Activated CD4-positive, alpha-beta memory T cell treated with anti-CD3 and anti-CD28 coated beads, Interleukin-2, amount 10 ng/mL, durations not matched to agents 7 days and 5 days (primary cell): ENCODE measurements at regions not wholly inside any gene's neighbourhood (a gene's known extent, or its start where the extent isn't known, plus 50 kb on each side); places are given as distances from the start of the nearest gene placed in this dataset.

Source experiments
- CTCF ChIA-PET: fragments of 350-600 bp; sonication (Branson Sonifier 250); formaldehyde crosslinking; loops from one replicate; lab custom pipeline; 2021; ENCODE audit warnings: antibody characterized with exemption, inconsistent platforms; lab: Charles Lee
- POLR2A ChIA-PET: fragments of 350-600 bp; sonication (Branson Sonifier 250); formaldehyde crosslinking; loops from one replicate; lab custom pipeline; 2021; ENCODE audit warnings: antibody characterized with exemption; lab: Charles Lee
- DNase-seq: peaks from one replicate; pipeline ENCODE4 v3.0.0-alpha.2; 2020
- H3K27ac Mint-ChIP-seq: one replicate; pipeline ENCODE4 v1.8.0; 2021; ENCODE audit warnings: mild to moderate bottlenecking, mixed read lengths
- H3K27me3 Mint-ChIP-seq: one replicate; pipeline ENCODE4 v1.8.0; 2021; ENCODE audit warnings: mixed read lengths
- H3K36me3 Mint-ChIP-seq: one replicate; pipeline ENCODE4 v1.8.0; 2021; ENCODE audit warnings: low read depth, mixed read lengths
- H3K4me1 Mint-ChIP-seq: one replicate; pipeline ENCODE4 v1.8.0; 2021; ENCODE audit warnings: mixed read lengths
- H3K4me3 Mint-ChIP-seq: one replicate; pipeline ENCODE4 v1.8.0; 2021; ENCODE audit warnings: mild to moderate bottlenecking, mixed read lengths
- H3K9me3 Mint-ChIP-seq: one replicate; pipeline ENCODE4 v1.8.0; 2021; ENCODE audit warnings: mixed read lengths

- POLR2A ChIA-PET = no interaction called here
- H3K9me3 Mint-ChIP-seq = peaks cover 7% of the 10 kb centered on the region
- H3K27ac Mint-ChIP-seq = no peak overlapping the region
- no peak for DNase-seq
- H3K4me1 Mint-ChIP-seq = no peaks in the 10 kb centered on the region
- H3K36me3 Mint-ChIP-seq = no peaks in the 10 kb centered on the region
- CTCF ChIA-PET = no interaction called here
- H3K27me3 Mint-ChIP-seq = no peaks in the 10 kb centered on the region
- H3K4me3 Mint-ChIP-seq = no peak overlapping the region
Measured at GRCh38 chr7:132072873-132073272, 503.4 kb downstream of the PLXNA4 start.

GRCh38 chr7:132072165-132072564 lies 504.1 kb downstream of the PLXNA4 start:
- Mint-ChIP-seq H3K36me3 (no peaks in the 10 kb centered on the region), H3K27ac (no peak overlapping the region), H3K4me3 (no peak overlapping the region), H3K9me3 (peaks cover 7% of the 10 kb centered on the region), H3K4me1 (no peaks in the 10 kb centered on the region), H3K27me3 (no peaks in the 10 kb centered on the region)
- DNase-seq = no peak
- ChIA-PET CTCF (no interaction called here), POLR2A (no interaction called here)

GRCh38 chr7:132069306-132069705 lies 507.0 kb downstream of the PLXNA4 start:
- POLR2A ChIA-PET = no interaction called here
- H3K4me3 Mint-ChIP-seq = no peak overlapping the region
- CTCF ChIA-PET = interaction anchor here (0.9 kb wide), 1 partner anchor 25 kb away, joined by 3 read pairs; no protein-coding TSS in a partner anchor
- H3K4me1 Mint-ChIP-seq = peaks cover 7% of the 10 kb centered on the region
- no peaks in the 10 kb centered on the region for H3K27me3 Mint-ChIP-seq
- H3K9me3 Mint-ChIP-seq = peaks cover 3% of the 10 kb centered on the region
- DNase-seq = no peak
- H3K27ac Mint-ChIP-seq = no peak overlapping the region
- H3K36me3 Mint-ChIP-seq = no peaks in the 10 kb centered on the region

GRCh38 chr7:132066761-132067171 lies 509.5 kb downstream of the PLXNA4 start:
- Mint-ChIP-seq H3K4me3 (no peak overlapping the region), H3K27ac (no peak overlapping the region), H3K4me1 (peaks cover 7% of the 10 kb centered on the region), H3K27me3 (no peaks in the 10 kb centered on the region), H3K36me3 (no peaks in the 10 kb centered on the region), H3K9me3 (no peaks in the 10 kb centered on the region)
- ChIA-PET CTCF (no interaction called here), POLR2A (no interaction called here)
- DNase-seq = no peak

GRCh38 chr7:132065989-132066603 lies 509.7 kb upstream of the PODXL start:
- DNase-seq = no peak
- peaks cover 7% of the 10 kb centered on the region for H3K4me1 Mint-ChIP-seq
- no peak overlapping the region for H3K4me3 Mint-ChIP-seq
- H3K36me3 Mint-ChIP-seq = no peaks in the 10 kb centered on the region
- CTCF ChIA-PET = interaction anchor here (0.6 kb wide), 1 partner anchor 520 kb away, joined by 5 read pairs; no protein-coding TSS in a partner anchor
- no peaks in the 10 kb centered on the region for H3K27me3 Mint-ChIP-seq
- H3K27ac Mint-ChIP-seq = no peak overlapping the region
- POLR2A ChIA-PET = no interaction called here
- H3K9me3 Mint-ChIP-seq = no peaks in the 10 kb centered on the region

GRCh38 chr7:132065193-132065988 lies 509.0 kb upstream of the PODXL start:
- H3K9me3 Mint-ChIP-seq = no peaks in the 10 kb centered on the region
- no peaks in the 10 kb centered on the region for H3K27me3 Mint-ChIP-seq
- H3K4me3 Mint-ChIP-seq = no peak overlapping the region
- ChIA-PET POLR2A (no interaction called here), CTCF (interaction anchor here (0.6 kb wide), 1 partner anchor 519 kb away, joined by 5 read pairs; no protein-coding TSS in a partner anchor)
- no peak for DNase-seq
- H3K36me3 Mint-ChIP-seq = no peaks in the 10 kb centered on the region
- H3K27ac Mint-ChIP-seq = no peak overlapping the region
- H3K4me1 Mint-ChIP-seq = peaks cover 7% of the 10 kb centered on the region

GRCh38 chr7:132063800-132064199 lies 507.4 kb upstream of the PODXL start:
- Mint-ChIP-seq H3K4me1 (peaks cover 7% of the 10 kb centered on the region), H3K27ac (no peak overlapping the region), H3K27me3 (no peaks in the 10 kb centered on the region), H3K4me3 (no peak overlapping the region), H3K9me3 (no peaks in the 10 kb centered on the region), H3K36me3 (no peaks in the 10 kb centered on the region)
- ChIA-PET POLR2A (no interaction called here), CTCF (no interaction called here)
- no peak for DNase-seq

- POLR2A ChIA-PET = no interaction called here
- H3K27me3 Mint-ChIP-seq = no peaks in the 10 kb centered on the region
- no peaks in the 10 kb centered on the region for H3K9me3 Mint-ChIP-seq
- DNase-seq = no peak
- no peaks in the 10 kb centered on the region for H3K36me3 Mint-ChIP-seq
- H3K4me1 Mint-ChIP-seq = peaks cover 7% of the 10 kb centered on the region
- no peak overlapping the region for H3K27ac Mint-ChIP-seq
- H3K4me3 Mint-ChIP-seq = no peak overlapping the region
- CTCF ChIA-PET = interaction anchor here (1.5 kb wide), 1 partner anchor 13 kb away, joined by 5 read pairs; no protein-coding TSS in a partner anchor
Measured at GRCh38 chr7:132061937-132062336, 505.5 kb upstream of the PODXL start.

GRCh38 chr7:132059141-132059540 lies 502.7 kb upstream of the PODXL start:
- ChIA-PET POLR2A (no interaction called here), CTCF (no interaction called here)
- no peaks in the 10 kb centered on the region for H3K27me3 Mint-ChIP-seq
- no peaks in the 10 kb centered on the region for H3K9me3 Mint-ChIP-seq
- no peak for DNase-seq
- no peaks in the 10 kb centered on the region for H3K36me3 Mint-ChIP-seq
- no peaks in the 10 kb centered on the region for H3K4me1 Mint-ChIP-seq
- no peak overlapping the region for H3K4me3 Mint-ChIP-seq
- H3K27ac Mint-ChIP-seq = no peak overlapping the region

GRCh38 chr7:132055336-132056120 lies 499.1 kb upstream of the PODXL start:
- H3K4me1 Mint-ChIP-seq = no peaks in the 10 kb centered on the region
- no peaks in the 10 kb centered on the region for H3K36me3 Mint-ChIP-seq
- CTCF ChIA-PET = interaction anchor here (1.1 to 1.9 kb wide), 2 partner anchors 9 to 525 kb away, joined by 3 to 4 read pairs; no protein-coding TSS in a partner anchor
- no peak for DNase-seq
- no peaks in the 10 kb centered on the region for H3K9me3 Mint-ChIP-seq
- no peak overlapping the region for H3K4me3 Mint-ChIP-seq
- no peak overlapping the region for H3K27ac Mint-ChIP-seq
- POLR2A ChIA-PET = no interaction called here
- H3K27me3 Mint-ChIP-seq = no peaks in the 10 kb centered on the region

GRCh38 chr7:132053871-132054270 lies 497.4 kb upstream of the PODXL start:
- ChIA-PET POLR2A (interaction anchor here (0.9 kb wide), 1 partner anchor 18 kb away, joined by 3 read pairs; no protein-coding TSS in a partner anchor), CTCF (no interaction called here)
- H3K9me3 Mint-ChIP-seq = no peaks in the 10 kb centered on the region
- DNase-seq = no peak
- H3K4me1 Mint-ChIP-seq = no peaks in the 10 kb centered on the region
- H3K27me3 Mint-ChIP-seq = peaks cover 4% of the 10 kb centered on the region
- H3K36me3 Mint-ChIP-seq = no peaks in the 10 kb centered on the region
- H3K4me3 Mint-ChIP-seq = no peak overlapping the region
- no peak overlapping the region for H3K27ac Mint-ChIP-seq

- Mint-ChIP-seq H3K27me3 (peaks cover 4% of the 10 kb centered on the region), H3K4me3 (no peak overlapping the region), H3K4me1 (no peaks in the 10 kb centered on the region), H3K27ac (no peak overlapping the region), H3K9me3 (no peaks in the 10 kb centered on the region), H3K36me3 (no peaks in the 10 kb centered on the region)
- CTCF ChIA-PET = no interaction called here
- no peak for DNase-seq
- POLR2A ChIA-PET = no interaction called here
Measured at GRCh38 chr7:132051311-132051710, 494.9 kb upstream of the PODXL start.
